Muscle of leg (tissue), 3 donors: ENCODE measurements at regions not wholly inside any gene's neighbourhood (a gene's known extent, or its start where the extent isn't known, plus 50 kb on each side); places are given as distances from the start of the nearest gene placed in this dataset.
"Not testable (repeated sequence)": the region's sequence is repeated elsewhere in the genome, so short reads cannot be mapped to it uniquely, and the experiment has no call there.

Experiments used
- DNase-seq: peaks from one replicate; pipeline ENCODE4 v3.0.0; 2013
- H3K27ac ChIP-seq: one replicate; pipeline ENCODE4 v1.5.1; 2013; ENCODE audit warnings: mild to moderate bottlenecking, low read length, control low read depth
- H3K27me3 ChIP-seq: one replicate; pipeline ENCODE4 v1.6.1; 2013; ENCODE audit warnings: low read length; ENCODE audit not compliant: control insufficient read depth, insufficient read depth
- H3K36me3 ChIP-seq: one replicate; pipeline ENCODE4 v1.6.1; 2013; ENCODE audit warnings: low read length; ENCODE audit not compliant: control insufficient read depth, insufficient read depth
- H3K4me1 ChIP-seq: one replicate; pipeline ENCODE4 v1.6.1; 2013; ENCODE audit warnings: low read length; ENCODE audit not compliant: control insufficient read depth, insufficient read depth
- H3K4me3 ChIP-seq: one replicate; pipeline ENCODE4 v1.5.1; 2013; ENCODE audit warnings: low read length, control low read depth
- H3K9me3 ChIP-seq: replicated peaks from 2 replicates; pipeline ENCODE4 v1.6.1; 2013; ENCODE audit warnings: low read depth, low read length; ENCODE audit not compliant: control insufficient read depth
- WGBS: methylation state at CpG from one replicate; pipeline ENCODE4 v1.1.5; 2013; ENCODE audit warnings: missing lambda C conversion rate; ENCODE audit not compliant: insufficient coverage; 5-methylcytosine and 5-hydroxymethylcytosine counted together

DNA sequence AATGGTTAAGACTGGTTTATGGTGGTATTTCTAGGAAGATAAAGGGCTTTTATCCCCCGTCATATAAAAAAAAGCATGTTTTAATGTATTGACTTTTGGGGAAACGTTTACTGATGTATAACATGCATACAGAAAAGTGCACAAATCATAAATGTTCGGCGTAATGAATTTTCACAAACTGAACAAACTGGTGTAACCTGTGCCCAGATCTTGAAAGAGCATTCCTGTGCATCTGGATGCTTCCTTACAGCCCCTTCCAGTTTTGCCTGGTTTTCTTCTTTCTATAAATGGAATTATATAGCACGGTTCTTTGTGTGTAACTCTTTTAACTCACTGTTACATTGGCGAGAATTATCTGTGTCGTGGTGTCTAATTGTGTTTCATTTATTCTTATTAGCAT lies 693.8 kb upstream of the TBX3 start:
- Histone ChIP-seq H3K4me3 (no peak overlapping the region), H3K36me3 (no peaks in the 10 kb centered on the region), H3K4me1 (peaks cover 14% of the 10 kb centered on the region), H3K27ac (no peak overlapping the region), H3K9me3 (no peaks in the 10 kb centered on the region), H3K27me3 (peaks cover 2% of the 10 kb centered on the region)
- no CpG with 5 or more reads among the region's 7 CpGs for WGBS
- no peak for DNase-seq

GRCh38 chr12:115377230-115377629 lies 693.3 kb upstream of the TBX3 start:
- no peak overlapping the region for H3K4me3 ChIP-seq
- H3K9me3 ChIP-seq, result no peaks in the 10 kb centered on the region
- H3K27ac ChIP-seq, result no peak overlapping the region
- H3K27me3 ChIP-seq, result peaks cover 2% of the 10 kb centered on the region
- H3K36me3 ChIP-seq, result no peaks in the 10 kb centered on the region
- no CpG with 5 or more reads among the region's 8 CpGs for WGBS
- peaks cover 14% of the 10 kb centered on the region for H3K4me1 ChIP-seq
- no peak for DNase-seq

- Histone ChIP-seq H3K27me3 (peaks cover 2% of the 10 kb centered on the region), H3K4me1 (peaks cover 10% of the 10 kb centered on the region), H3K27ac (no peak overlapping the region), H3K9me3 (no peaks in the 10 kb centered on the region), H3K4me3 (no peak overlapping the region), H3K36me3 (no peaks in the 10 kb centered on the region)
- DNase-seq, result peak; percentile 27
- 36% methylated on average over 5 of the region's 12 CpGs for WGBS
Observed at GRCh38 chr12:115375186-115375991, 691.4 kb upstream of the TBX3 start.

- DNase-seq, result no peak
- Histone ChIP-seq H3K9me3 (no peaks in the 10 kb centered on the region), H3K4me1 (peaks cover 10% of the 10 kb centered on the region), H3K36me3 (no peaks in the 10 kb centered on the region), H3K27me3 (no peaks in the 10 kb centered on the region), H3K27ac (no peak overlapping the region), H3K4me3 (no peak overlapping the region)
- 86% methylated on average over 2 of the region's 4 CpGs for whole genome bisulfite sequencing
Observed at GRCh38 chr12:115374480-115375185, 690.7 kb upstream of the TBX3 start.

DNA sequence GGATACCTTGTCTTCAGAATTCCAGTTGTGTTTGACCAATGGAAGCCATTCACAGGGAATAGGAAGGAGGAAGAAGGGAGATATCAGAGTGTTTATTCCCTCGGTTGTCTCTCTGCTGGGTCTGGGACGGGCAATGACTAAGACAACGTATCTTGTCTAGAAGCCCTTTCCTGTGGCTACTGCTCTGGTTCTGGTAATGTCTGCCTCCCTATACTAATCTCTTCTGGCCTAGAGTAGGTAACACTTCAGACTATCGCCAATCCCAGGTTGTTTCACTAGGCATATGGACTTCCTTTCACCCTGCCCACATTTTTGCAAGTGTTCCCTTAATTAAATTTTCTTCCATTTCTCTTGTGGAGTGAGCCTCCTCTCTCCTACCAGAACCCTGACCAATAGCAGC lies 687.7 kb upstream of the TBX3 start:
- no peaks in the 10 kb centered on the region for H3K27me3 ChIP-seq
- H3K4me3 ChIP-seq, result no peak overlapping the region
- H3K9me3 ChIP-seq, result no peaks in the 10 kb centered on the region
- no peak for DNase-seq
- H3K4me1 ChIP-seq, result peaks cover 5% of the 10 kb centered on the region
- H3K27ac ChIP-seq, result no peak overlapping the region
- H3K36me3 ChIP-seq, result no peaks in the 10 kb centered on the region
- 100% methylated on average over 1 of the region's 4 CpGs for WGBS

DNA sequence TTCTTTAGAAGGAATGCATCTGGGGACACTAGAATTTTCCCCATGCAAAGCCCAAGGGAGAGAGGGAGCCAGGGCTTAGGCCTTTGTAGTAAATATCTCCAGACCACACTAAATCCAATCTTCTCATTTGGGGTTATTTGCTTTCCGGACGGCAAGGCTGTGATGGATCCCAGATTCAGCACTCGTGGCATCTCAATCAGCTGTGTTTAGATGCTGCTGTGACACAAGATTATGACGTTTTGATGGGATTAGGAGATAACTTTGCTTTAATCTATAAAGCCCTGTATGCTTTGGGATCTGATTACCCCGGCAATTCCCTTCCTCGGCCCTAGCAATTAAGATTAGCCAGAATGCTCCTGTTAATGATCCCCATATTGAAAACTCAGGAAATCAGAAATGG lies 686.7 kb upstream of the TBX3 start:
- no peaks in the 10 kb centered on the region for H3K9me3 ChIP-seq
- no peak for DNase-seq
- no peak overlapping the region for H3K4me3 ChIP-seq
- WGBS, result 37% methylated on average over 3 of the region's 6 CpGs
- peaks cover 5% of the 10 kb centered on the region for H3K4me1 ChIP-seq
- no peaks in the 10 kb centered on the region for H3K36me3 ChIP-seq
- H3K27me3 ChIP-seq, result no peaks in the 10 kb centered on the region
- no peak overlapping the region for H3K27ac ChIP-seq

DNA sequence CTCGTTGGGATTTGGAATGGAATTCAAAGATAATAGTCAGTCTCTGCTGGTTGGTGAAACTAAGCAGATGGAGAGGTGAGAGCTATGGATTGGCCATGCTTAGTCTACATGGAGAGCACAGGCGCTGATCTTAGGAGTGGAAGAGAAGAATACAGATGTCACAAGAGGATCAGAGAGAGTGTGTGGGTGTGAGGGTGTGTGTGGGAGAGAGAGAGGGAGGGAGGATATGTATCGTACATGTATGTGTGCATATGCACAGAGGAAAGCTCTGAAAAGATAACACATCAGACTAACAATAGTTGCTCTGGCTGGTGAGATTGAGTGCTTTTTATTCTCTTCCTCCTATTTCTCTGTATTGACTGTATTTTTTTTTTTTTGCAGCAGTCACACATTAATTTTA lies 686.2 kb upstream of the TBX3 start:
- DNase-seq, result no peak
- no peaks in the 10 kb centered on the region for H3K9me3 ChIP-seq
- no peak overlapping the region for H3K27ac ChIP-seq
- H3K27me3 ChIP-seq, result no peaks in the 10 kb centered on the region
- H3K4me3 ChIP-seq, result no peak overlapping the region
- 76% methylated on average over 2 of the region's 3 CpGs for WGBS
- no peaks in the 10 kb centered on the region for H3K36me3 ChIP-seq
- H3K4me1 ChIP-seq, result peaks cover 2% of the 10 kb centered on the region

DNA sequence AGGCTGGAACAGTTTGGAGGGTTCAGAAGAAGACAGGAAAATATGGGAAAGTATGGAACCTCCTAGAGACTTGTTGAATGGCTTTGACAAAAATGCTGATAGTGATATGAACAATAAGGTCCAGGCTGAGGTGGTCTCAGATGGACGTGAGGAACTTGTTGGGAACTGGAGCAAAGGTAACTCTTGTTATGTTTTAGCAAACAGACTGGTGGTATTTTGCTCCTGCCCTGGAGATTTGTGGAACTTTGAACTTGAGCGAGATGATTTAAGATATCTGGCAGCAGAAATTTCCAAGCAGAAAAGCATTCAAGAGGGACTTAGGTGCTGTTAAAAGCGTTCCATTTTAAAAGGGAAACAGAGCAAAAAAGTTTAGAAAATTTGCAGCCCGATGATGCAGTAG lies 682.3 kb upstream of the TBX3 start:
- H3K27me3 ChIP-seq, DNase-seq, H3K27ac ChIP-seq, H3K9me3 ChIP-seq, H3K4me3 ChIP-seq, H3K36me3 ChIP-seq, H3K4me1 ChIP-seq: not testable (repeated sequence)
- WGBS, result 61% methylated on average over 4 of the region's 4 CpGs

DNA sequence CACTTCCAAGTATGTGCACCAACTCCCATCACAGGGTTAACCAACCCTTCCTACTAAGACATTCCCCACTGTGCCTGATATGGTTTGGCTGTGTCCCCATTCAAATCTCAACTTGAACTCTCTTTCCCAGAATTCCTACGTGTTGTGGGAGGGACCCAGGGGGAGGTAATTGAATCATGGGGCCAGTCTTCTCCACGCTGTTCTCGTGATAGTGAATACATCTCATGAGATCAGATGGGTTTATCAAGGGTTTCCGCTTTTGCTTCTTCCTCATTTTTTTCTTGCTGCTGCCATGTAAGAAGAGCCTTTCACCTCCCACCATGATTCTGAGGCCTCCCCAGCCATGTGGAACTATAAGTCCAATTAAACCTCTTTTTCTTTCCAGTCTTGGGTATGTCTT lies 681.8 kb upstream of the TBX3 start:
- no CpG with 5 or more reads among the region's 4 CpGs for WGBS
- not testable (repeated sequence) for H3K4me1 ChIP-seq, H3K27ac ChIP-seq, H3K9me3 ChIP-seq, H3K27me3 ChIP-seq, H3K4me3 ChIP-seq, DNase-seq, H3K36me3 ChIP-seq

- Histone ChIP-seq H3K27me3 (no peaks in the 10 kb centered on the region), H3K9me3 (no peaks in the 10 kb centered on the region), H3K4me3 (no peak overlapping the region), H3K4me1 (peaks cover 2% of the 10 kb centered on the region), H3K27ac (no peak overlapping the region), H3K36me3 (no peaks in the 10 kb centered on the region)
- peak; percentile 71 for DNase-seq
- 20% methylated on average over 1 of the region's 3 CpGs for WGBS
Observed at GRCh38 chr12:115364921-115365320, 680.9 kb upstream of the TBX3 start.
